GM18873 (cell line): ENCODE measurements at regions not wholly inside any gene's neighbourhood (a gene's known extent, or its start where the extent isn't known, plus 50 kb on each side); places are given as distances from the start of the nearest gene placed in this dataset.

Experiments
- ATAC-seq: cut with Tn5 transposase; IDR thresholded peaks from one replicate; pipeline ENCODE4 v1.9.1; 2021; ENCODE audit warnings: mild to moderate bottlenecking, moderate library complexity, moderate number of reproducible peaks; ENCODE audit not compliant: unreplicated experiment, low FRiP score

DNA sequence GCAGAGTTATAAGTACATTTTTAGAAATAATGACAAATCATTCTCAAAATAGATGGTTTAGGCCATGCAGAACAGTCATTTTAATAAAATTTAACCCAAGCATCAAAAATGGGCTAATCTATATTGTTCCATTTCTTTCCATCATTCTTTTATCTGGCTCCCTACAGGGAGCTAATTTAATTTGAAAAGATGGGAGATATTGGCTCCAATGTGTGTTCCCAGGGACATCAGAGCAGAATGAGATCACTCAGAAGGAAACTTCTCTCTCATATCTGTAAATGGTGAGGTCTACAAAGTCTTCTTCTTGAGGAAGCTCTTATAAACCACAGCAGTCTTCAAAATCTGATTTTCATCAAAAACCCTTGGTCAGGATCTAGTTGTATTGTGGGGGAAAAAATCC is 119.4 kb upstream of the RAB6C start:
- no peak for ATAC-seq

DNA sequence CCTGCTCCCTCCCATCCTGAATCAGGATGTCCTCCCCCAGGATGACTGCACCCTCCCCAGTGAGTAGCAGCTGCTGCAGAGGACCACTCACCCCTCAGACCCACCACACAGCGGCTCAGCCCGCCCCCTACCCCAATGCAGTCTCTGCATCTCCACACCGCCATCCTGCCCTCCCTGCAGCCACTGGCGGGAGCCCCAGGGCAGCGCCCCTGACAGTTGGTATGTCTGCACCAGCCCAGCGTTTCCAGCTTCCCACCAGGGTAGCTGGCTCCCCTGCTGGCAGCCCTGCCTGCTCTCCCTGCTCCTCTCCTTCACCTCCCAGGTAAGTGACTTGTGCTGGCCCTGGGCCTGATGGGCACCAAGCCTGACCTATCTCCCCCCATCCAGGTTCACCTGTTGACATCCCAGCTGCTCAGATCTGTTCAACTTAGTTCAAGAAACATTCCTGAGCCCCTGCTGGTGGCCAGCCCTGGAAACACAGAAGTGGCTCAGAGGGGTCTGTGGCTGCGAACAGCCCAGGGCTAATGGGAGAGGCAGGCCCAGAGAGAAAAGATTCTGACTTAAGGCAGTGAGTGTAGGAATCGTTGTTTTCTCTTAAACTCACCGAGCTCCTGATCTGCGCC is 117.7 kb upstream of the RAB6C start:
- ATAC-seq = no peak

DNA sequence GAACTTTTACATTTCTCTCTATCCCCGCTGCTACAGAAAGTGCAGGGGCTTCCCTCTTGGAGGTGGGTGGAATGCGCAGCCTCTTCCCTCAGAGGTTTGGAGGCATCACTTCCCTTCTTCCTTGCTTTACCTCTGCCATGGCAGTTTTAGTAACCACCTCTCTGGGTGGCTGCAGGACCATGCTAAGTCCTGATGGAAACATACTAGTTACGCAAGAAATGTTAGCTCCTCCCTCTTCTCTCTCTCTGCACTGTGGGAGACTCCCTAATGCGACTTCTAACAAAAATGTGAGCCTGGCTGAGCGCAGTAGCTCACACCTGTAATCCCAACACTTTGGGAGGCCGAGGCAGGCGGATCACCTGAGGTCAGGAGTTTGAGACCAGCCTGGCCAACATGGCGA is 116.8 kb upstream of the RAB6C start:
- ATAC-seq = no peak

DNA sequence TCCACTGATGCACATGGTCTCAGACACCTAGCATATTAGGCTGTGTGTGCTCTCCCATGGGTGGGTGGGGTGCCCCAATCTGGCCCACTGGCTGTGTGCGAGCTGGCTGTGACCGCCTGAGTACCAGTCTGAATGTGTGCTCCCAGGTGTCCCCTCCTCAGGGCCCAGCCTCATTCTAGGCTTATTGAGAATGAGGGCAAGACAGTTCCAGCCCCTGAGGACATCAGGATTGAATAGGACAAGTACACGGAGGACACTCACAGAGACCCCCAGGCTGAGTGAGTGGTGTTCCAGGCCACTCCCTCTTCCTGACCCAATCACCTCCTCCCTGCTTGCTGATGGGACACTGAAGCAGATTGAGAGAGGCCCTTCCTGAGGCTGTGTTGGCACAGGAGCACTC is 116.1 kb upstream of the RAB6C start:
- no peak for ATAC-seq

DNA sequence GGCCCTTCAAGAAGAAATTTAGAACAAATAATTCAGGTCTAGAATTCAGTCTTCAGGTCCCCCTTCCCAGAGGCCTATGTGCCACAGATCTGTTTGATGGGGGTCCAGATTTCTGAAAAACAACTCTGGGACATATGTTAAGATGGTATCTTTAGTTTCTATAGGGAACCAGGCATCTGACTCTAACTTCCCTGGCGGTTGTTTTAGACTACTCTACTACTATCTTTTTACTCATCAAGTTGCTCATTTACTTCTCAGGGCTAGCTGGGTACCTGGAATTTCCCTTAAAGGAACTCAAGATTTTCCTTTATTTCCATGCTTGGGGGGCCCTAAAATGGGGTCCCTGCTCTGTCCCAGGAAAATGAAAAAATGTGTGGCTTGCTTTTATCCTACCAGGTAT is 114.7 kb upstream of the RAB6C start:
- ATAC-seq = no peak

DNA sequence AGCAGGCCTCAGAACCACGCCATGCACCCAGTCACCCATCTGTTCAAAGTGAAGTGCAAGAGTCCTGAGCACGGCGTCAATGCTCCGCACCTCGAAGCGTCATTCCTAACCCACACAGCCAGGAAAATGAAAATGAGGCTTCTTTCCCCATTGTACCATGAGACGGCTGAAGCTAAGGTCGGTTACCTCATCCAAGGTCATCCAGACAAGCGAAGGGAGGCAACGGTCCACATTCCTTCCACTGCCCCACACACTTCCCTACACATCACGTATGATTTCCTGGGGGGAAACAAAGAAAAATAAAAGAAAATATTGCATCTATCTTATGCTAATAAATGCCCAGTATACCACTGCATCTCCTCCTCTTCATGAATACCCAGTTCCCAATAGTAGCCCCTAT is 113.5 kb upstream of the RAB6C start:
- no peak for ATAC-seq

DNA sequence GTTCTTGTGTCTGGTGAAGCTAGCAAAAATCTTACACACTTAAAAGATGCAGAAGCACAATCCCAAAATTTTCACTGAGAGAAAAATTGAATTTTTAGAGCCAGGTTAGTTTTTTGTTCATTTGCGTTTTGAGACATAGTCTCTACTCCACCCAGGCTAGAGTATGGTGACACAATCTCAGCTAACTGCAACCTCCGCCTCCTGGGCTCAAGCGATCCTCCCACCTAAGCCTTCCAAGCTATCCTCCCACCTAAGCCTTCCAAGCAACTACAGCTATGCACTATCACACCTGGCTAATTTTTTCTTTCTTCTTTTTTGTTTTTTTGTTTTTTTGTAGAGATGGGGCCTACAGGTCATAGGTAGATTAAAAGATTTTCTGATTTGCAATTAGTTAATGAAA is 113.1 kb upstream of the RAB6C start:
- ATAC-seq = no peak

DNA sequence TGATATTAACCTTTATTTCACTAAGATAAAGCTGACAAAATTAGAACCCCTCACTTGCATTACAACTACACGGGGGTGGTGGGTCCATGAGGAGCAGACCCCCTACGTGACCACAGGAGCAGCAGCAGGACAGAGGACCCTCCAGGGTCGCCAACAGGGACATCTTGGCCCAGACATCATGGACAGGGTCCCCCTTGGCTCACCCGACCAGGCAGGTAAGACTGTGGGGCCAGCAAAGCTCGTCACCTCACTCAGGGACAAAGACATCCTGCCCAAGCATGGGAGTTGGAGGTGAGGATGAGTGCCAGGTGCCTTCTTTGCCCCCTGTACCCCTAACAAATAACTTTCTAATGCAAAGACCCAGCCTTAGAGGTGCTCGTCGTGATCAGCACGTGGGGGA is 111.3 kb upstream of the RAB6C start:
- ATAC-seq = no peak

DNA sequence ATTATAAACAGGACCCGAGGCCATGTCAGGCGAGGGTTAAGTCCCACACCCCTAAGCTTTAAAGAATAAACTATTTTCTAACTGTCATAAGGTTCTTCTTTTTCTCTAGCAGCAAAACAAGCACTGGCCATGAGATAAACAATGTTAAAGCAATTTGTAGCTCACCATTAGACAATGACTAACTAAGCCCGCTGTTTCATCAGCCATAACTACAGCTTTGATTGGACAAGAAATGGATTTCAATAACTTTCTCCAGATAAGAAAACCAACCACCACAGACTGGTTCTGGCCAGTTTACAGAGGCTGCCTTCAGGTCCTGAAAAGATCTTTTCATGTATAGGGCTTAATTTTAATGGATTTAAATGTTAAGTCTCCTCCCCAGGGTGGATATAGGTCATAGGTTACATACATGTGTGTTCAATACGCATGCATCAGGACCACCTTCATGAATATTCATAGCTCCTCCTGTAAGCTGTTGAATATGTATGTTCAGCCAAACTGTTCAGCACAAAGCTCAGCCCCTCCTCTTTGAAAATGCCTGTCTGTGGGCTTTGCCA is 108.7 kb upstream of the RAB6C start:
- ATAC-seq = no peak

DNA sequence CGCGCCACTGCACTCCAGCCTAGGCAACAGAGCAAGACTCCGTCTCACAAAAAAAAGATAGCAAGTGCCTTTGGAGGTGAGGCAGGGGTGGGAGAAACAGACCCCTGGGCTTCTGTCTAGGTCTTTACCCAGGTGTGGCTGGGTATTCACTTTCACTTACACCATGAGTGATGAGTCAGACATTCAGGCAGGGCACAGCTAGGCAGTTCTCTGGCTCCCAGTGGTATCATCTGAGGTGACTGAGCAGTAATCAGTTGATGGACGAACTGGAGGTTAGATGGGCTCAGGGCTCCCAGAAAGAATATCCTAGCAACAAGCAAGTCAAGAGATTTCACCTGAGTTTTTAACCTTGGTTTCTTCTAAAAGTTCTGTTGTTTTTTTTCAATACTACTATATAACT is 107.0 kb upstream of the RAB6C start:
- no peak for ATAC-seq

DNA sequence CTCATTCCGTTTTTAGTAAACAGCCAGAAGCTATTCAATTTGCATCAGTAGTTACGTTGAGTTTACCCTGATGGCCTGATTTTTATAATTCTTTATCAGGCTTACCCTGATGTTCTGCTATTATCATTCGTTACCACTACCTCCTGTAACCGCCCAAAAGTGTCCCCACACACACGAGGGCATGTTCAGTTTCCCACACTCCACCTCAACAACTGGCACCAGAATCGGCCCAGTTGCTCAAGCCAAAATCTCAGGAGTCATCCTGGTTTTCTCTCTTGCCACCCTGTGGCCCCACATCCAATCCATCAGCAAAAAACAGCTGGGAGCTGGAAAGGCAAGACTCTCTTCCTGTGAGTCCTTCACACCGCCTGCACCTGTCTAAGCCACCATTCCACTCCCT is 102.9 kb upstream of the RAB6C start:
- ATAC-seq = no peak

DNA sequence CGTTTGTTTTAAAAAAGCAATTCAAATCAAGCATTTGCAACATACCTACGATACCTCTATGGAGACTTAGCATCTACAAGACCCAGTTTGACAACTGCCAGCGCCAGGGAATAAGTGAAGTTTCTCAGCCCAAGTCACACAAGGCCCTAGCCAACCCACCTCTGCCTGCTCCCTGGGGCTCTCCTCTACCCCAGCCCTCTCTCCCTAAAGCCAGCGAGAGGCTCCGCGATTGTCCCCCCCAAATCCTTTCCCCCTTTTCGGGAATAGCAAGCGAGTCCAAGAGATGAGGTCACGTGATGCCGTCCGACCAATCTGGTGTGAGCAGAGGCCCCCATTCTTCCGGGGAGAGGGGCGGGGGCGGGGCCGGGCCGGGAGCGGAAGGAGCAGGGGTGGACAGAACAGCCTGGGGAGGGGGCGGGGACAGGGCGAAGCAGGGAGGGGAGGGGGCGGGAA is 102.2 kb upstream of the RAB6C start:
- no peak for ATAC-seq

DNA sequence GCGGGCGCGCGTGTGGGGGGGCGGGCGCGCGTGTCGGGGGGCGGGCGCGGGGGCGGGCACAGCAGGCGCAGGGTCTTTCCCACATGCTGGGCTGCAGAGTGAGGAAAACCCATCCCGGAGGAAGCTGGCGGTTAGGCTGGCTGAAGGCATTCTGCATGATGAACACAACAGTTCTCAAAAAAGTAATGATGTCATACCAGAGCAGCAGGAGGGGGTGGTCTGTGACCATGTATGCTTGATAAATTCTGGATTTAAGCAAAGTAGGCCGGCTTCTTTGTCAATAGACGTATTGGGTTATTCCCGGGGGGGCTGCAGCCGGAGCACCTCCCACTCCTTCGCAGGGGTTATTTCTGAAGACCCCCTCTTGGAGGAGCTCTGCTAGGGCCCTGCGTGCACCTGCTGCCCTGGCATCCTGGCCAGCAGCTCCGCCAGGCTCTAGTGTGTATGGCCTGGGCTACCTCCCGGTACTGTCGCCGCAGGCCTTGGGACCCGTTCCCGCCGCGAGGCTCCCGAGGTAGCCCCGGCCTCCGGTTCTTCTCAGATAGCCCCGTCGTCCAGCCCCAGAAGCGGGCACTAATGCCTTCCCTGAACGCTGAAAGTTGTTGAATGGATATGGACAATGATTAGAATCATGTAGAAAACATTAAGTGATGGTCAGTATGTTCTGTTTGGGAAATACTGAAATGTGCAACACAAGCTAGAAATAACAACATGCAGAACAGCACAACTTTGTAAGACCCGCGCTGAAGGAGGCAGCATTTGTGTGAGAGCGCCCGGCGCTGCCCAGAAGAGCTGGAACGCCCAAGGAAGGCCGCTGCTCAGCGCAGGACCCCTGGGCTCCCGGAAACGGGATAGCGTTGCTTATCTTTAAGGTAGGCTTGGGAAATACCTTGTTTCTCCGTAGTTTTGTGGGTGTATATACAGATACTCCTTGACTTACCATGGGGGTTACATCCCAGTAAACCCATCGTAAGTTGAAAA is 101.4 kb upstream of the RAB6C start:
- ATAC-seq = no peak

DNA sequence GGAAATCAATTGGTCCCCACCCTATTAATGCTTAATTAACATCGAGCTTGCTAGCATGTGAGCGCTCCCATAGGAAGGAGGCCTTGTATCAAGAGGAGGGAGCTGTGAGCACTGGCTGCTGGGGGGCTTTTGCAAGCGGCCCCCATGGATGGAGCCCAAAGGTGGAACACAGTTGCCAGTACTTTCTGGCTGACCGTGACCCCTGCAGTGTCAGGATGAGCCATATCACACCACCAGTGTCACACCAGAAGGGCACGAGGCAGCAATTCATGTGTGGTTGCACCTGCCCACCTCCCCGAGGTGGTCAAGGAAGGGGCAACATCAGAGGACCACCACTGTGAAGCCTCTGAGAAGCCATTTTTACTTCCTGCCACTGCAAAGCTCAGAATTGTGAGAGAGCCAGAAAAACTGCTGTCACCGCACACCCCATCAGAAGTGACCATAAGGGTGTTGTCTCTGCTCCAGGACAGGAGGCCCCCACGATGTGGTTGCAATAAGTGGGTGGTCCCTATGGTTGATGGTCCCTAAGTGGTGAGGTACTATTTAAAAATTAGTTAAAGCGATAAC is 99.8 kb upstream of the RAB6C start:
- no peak for ATAC-seq

DNA sequence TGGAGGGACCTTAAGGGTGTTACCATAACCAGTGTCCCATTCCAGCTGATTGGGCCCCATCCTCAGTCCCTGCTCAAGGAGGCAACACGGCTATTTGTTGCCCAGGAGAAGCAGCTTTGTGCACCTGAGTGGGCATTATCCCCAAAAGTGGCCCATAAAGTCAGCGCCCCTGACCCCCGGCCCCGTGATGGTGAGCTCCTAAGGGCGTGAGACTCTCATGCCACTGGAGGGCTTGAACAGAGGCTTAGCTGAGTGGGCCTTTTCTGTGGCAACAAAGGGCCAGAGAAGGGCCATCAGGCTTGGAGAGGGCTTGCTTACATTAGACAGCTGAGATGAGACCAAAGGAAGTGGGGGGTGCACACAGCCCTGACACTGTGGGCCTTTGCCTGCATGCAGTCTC is 99.2 kb upstream of the RAB6C start:
- ATAC-seq = no peak

DNA sequence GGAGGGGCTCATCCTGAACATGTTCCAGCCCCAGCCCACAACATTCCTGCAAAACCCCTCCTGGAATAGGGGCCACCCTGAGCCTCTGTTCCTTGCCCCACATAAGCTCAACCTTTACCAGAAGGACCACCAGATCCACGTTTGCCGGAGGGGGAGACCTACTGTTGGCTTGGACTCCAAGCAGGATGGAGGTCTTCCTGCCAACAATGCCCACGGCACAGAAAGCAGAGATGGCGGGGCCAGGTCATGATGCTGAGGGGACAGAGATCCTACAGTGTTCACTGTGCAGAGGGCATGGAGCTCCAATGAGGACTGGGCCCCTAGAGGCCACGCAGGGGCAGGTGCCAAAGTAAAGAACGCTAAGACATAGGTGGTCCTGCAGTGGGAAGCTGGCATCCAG is 98.5 kb upstream of the RAB6C start:
- no peak for ATAC-seq

DNA sequence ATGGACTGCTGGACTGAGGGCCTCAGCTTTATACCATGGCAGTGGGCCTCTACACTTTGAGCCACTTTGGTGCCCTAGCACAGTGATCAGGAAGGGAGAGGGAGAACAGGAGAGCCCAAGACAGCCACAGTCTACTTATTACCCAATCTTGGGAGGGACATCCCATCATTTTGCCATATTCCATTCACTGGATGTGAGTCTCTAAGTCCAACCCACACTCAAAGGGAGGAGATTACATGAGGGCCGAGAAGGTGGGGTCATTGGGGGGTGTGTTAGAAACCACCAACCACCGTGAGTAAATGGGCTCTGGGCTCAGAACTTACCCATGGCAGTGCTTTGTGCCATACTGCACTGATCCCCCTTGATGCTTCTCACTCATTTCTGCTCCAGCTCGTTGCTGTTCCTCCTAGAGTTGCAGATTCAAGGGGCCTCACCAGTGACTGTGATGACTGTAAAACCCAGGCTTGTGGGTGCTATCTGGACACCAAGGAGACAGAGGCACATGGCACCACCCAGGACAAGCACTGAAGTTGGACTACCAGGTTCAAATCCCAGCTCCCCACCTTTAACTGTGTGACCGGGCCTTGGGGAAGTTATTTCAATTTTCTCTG is 97.6 kb upstream of the RAB6C start:
- ATAC-seq = no peak

DNA sequence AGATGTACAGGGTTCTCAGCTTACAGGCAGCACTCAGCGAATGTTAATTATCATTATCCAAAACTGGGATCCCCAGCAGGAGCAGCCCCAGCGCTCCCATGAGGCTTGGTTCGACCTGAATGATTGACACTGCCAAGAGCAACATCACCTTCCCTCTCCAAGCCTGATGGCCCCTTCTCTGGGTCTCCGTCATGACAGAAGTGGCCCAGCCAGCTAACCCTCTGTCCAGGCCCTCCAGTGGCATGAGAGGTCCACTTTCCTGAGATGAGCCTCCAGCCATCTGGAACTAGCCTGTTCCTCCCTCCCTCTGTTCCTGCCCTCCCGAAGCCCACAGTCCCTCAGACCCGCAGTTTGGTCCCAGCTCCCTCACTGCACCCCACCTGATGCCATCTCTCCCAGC is 97.0 kb upstream of the RAB6C start:
- ATAC-seq = no peak

DNA sequence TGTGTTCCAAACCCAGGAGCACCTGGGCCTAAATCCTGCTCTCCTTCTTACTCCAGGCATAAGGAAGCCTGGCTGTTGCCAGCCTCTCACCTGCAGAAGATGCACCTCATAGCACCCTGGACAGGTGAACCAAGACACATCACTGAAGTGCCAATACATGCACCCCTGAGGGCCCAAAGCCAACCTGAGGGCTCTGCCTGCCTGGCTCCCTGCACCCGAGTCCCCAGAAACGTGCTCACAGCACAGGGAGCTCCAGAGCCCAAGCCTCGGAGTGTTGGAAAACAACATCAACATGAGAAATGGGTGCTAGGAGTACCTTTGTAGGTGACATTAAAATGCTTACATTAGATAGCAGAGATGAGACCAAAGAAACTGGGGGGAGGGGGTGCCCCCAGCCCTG is 96.3 kb upstream of the RAB6C start:
- no peak for ATAC-seq

DNA sequence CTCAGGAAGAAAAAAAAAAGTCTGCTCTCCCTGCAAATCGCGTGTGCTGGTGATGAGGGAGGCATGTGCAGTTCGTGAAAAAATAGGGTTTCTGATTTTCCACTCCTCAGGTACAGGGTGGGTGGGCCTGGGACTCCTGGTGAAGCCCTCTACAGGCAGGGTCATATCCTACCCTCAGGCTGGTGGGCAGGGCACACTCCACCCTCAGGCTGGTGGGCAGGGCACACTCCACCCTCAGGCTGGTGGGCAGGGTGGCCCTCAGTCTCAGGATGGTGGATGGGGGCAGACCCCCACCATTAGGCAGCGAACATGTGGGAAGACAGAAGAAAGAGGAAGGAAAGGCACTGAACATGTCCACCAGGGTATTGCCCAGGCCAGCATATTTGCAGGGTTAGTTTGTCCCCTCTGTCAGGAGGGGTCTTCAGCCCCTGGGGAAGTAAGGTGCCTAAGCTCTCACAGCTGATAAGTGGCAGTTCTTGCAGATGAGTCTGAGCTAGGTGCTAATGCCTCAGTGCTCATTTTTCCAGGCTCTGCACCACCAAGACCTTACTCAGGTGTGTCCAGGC is 95.2 kb upstream of the RAB6C start:
- ATAC-seq = no peak

DNA sequence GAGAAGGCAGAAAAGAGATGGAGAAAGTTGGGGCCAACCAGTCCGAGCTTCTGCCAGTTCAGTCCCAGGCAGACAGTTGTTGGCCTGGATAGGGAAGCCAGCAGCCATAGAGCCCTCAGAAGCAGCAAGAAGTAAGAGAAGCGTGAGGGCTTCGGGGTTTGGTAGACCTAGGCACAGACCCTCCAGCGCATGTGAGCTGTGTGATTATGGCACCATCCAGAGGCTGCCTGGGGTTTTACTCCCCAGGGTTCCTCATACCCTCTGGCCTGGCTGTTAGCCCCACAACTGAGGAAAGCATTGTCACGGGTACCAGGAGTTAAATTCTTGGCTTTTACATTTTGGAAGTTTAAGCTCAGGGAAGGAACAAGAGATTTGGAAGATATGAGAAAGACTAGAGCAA is 93.7 kb upstream of the RAB6C start:
- ATAC-seq = no peak
